ENCODE measurements at regions not wholly inside any gene's neighbourhood (a gene's known extent, or its start where the extent isn't known, plus 50 kb on each side); places are given as distances from the start of the nearest gene placed in this dataset.

GRCh38 chr2:45263147-45263546, 253.9 kb upstream of the SIX2 start:
- no peaks in the 10 kb centered on the region for H3K4me1 ChIP-seq (ENCODE audit: control insufficient read depth in 1 of 2, insufficient read depth in 2 of 2, low read length in 2 of 2)
- no peaks in the 10 kb centered on the region for H3K36me3 ChIP-seq (replicated peaks in 1 of 2; ENCODE audit: control insufficient read depth in 1 of 2, insufficient read depth in 2 of 2, low read length in 2 of 2)
- DNase-seq: no peak
- H3K27me3 Mint-ChIP-seq (ENCODE audit: low read depth in 3 of 3): peaks cover 5 to 15% (median 11%) of the 10 kb centered on the region in 3 donors
- H3K4me3 ChIP-seq (replicated peaks in 1 of 3; ENCODE audit: low read depth in 2 of 3, low read length in 3 of 3): no peak overlapping the region
- H3K9me3 Mint-ChIP-seq: no peaks in the 10 kb centered on the region
- H3K4me2 ChIP-seq (replicated peaks; ENCODE audit: extremely low read depth, low read length, poor library complexity, severe bottlenecking): no peak overlapping the region
- no peak overlapping the region for H3K27ac ChIP-seq (ENCODE audit: low read depth in 1 of 2, low read length in 2 of 2)
- intact Hi-C loops (cut with micrococcal nuclease): no loop called here
- no peak overlapping the region for H3K27ac Mint-ChIP-seq
- no peaks in the 10 kb centered on the region for H3K79me2 ChIP-seq (ENCODE audit: insufficient read depth, low read length)
- no peak overlapping the region for H3K4me3 Mint-ChIP-seq
- TF ChIP-seq CTCF (IDR thresholded peaks at IDR 0.05): no peak
- H2AFZ ChIP-seq (ENCODE audit: insufficient read depth, low read depth, low read length, poor library complexity, severe bottlenecking): no peak overlapping the region
- H4K20me1 ChIP-seq (ENCODE audit: insufficient read depth, low read length): no peaks in the 10 kb centered on the region
- no peak overlapping the region for H3K9ac ChIP-seq (ENCODE audit: insufficient read depth, low read length, poor library complexity, severe bottlenecking)
- no peaks in the 10 kb centered on the region for H3K27me3 ChIP-seq (ENCODE audit: control insufficient read depth in 2 of 2, insufficient read depth in 2 of 2, low read length in 2 of 2)
- H3K36me3 Mint-ChIP-seq: no peaks in the 10 kb centered on the region
- no peaks in the 10 kb centered on the region for H3K4me1 Mint-ChIP-seq
- H3K9me3 ChIP-seq (replicated peaks in 1 of 2; ENCODE audit: control insufficient read depth in 1 of 2, insufficient read depth in 1 of 2, low read length in 2 of 2): no peaks in the 10 kb centered on the region
- WGBS (ENCODE audit: insufficient coverage): 0% methylated on average over 2 of the region's 6 CpGs

GRCh38 chr2:45261746-45262145, 252.5 kb upstream of the SIX2 start:
- H3K36me3 Mint-ChIP-seq: no peaks in the 10 kb centered on the region
- no peaks in the 10 kb centered on the region for H3K9me3 ChIP-seq (replicated peaks in 1 of 2; ENCODE audit: control insufficient read depth in 1 of 2, insufficient read depth in 1 of 2, low read length in 2 of 2)
- H3K27ac Mint-ChIP-seq: no peak overlapping the region
- H3K27me3 Mint-ChIP-seq (ENCODE audit: low read depth in 3 of 3): peaks cover 5 to 13% (median 11%) of the 10 kb centered on the region in 3 donors
- 83% methylated on average over 2 of the region's 4 CpGs for WGBS (ENCODE audit: insufficient coverage)
- H3K36me3 ChIP-seq (replicated peaks in 1 of 2; ENCODE audit: control insufficient read depth in 1 of 2, insufficient read depth in 2 of 2, low read length in 2 of 2): no peaks in the 10 kb centered on the region
- H3K79me2 ChIP-seq (ENCODE audit: insufficient read depth, low read length): no peaks in the 10 kb centered on the region
- H3K27ac ChIP-seq (ENCODE audit: low read depth in 1 of 2, low read length in 2 of 2): no peak overlapping the region
- no peak for DNase-seq
- H3K4me2 ChIP-seq (replicated peaks; ENCODE audit: extremely low read depth, low read length, poor library complexity, severe bottlenecking): no peak overlapping the region
- no peaks in the 10 kb centered on the region for H3K9me3 Mint-ChIP-seq
- no peak overlapping the region for H3K4me3 ChIP-seq (replicated peaks in 1 of 3; ENCODE audit: low read depth in 2 of 3, low read length in 3 of 3)
- H3K4me1 ChIP-seq (ENCODE audit: control insufficient read depth in 1 of 2, insufficient read depth in 2 of 2, low read length in 2 of 2): no peaks in the 10 kb centered on the region
- no peaks in the 10 kb centered on the region for H4K20me1 ChIP-seq (ENCODE audit: insufficient read depth, low read length)
- TF ChIP-seq CTCF (IDR thresholded peaks at IDR 0.05): no peak
- intact Hi-C loops (cut with micrococcal nuclease): no loop called here
- no peak overlapping the region for H3K4me3 Mint-ChIP-seq
- H3K4me1 Mint-ChIP-seq: no peaks in the 10 kb centered on the region
- no peak overlapping the region for H3K9ac ChIP-seq (ENCODE audit: insufficient read depth, low read length, poor library complexity, severe bottlenecking)
- no peaks in the 10 kb centered on the region for H3K27me3 ChIP-seq (ENCODE audit: control insufficient read depth in 2 of 2, insufficient read depth in 2 of 2, low read length in 2 of 2)
- H2AFZ ChIP-seq (ENCODE audit: insufficient read depth, low read depth, low read length, poor library complexity, severe bottlenecking): no peak overlapping the region

Data from CD14-positive monocyte (primary cell).